HEK293 (cell line): ENCODE measurements at regions not wholly inside any gene's neighbourhood (a gene's known extent, or its start where the extent isn't known, plus 50 kb on each side); places are given as distances from the start of the nearest gene placed in this dataset.

Experiments
- CTCF ChIA-PET: fragments of 350-600 bp; formaldehyde crosslinking; extraction: SDS; loops from one replicate; lab custom pipeline; 2021; ENCODE audit warnings: antibody characterized with exemption; lab: Yijun Ruan, JAX
- POLR2A ChIA-PET: fragments of 300-600 bp; formaldehyde crosslinking; extraction: SDS; loops from one replicate; lab custom pipeline; 2020; ENCODE audit warnings: antibody characterized with exemption, inconsistent platforms; lab: Yijun Ruan, JAX
- H3K27ac ChIP-seq: fragments of 200-500 bp; sonication (Bioruptor generic); 2 replicates; pipeline ENCODE4 v1.5.1; 2014; ENCODE audit warnings: low read depth, low read length, control low read depth, inconsistent platforms; ENCODE audit errors: extremely low read depth
- H3K36me3 ChIP-seq, 2 experiments: fragments of 200-500 bp in 1 of 2; sonication (Bioruptor generic) in 1 of 2; 1 replicate in 1 of 2; 2 replicates in 1 of 2; pipeline ENCODE4 v1.5.1; 2014 to 2017; ENCODE audit warnings: inconsistent platforms in 2 of 2, low read length in 2 of 2; ENCODE audit not compliant: control insufficient read depth in 2 of 2, insufficient read depth in 1 of 2
- H3K4me1 ChIP-seq: fragments of 200-500 bp; sonication (Bioruptor generic); 2 replicates; pipeline ENCODE4 v1.5.1; 2014; ENCODE audit warnings: mild to moderate bottlenecking, low read length, inconsistent platforms; ENCODE audit not compliant: control insufficient read depth, insufficient read depth
- H3K4me3 ChIP-seq: 2 replicates; pipeline ENCODE4 v1.5.1; 2011; ENCODE audit warnings: low read depth, mild to moderate bottlenecking, control low read depth, low read length, moderate library complexity
- H3K9me3 ChIP-seq: fragments of 200-500 bp; sonication (Bioruptor generic); 2 replicates; pipeline ENCODE4 v1.5.1; 2014; ENCODE audit warnings: low read depth, low read length, inconsistent platforms; ENCODE audit not compliant: control insufficient read depth, insufficient read depth
- FEZF1 ChIP-seq: fragments of 450-650 bp; formaldehyde crosslinking; IDR thresholded peaks from 2 replicates; pipeline ENCODE4 v1.5.1; 2016; ENCODE audit warnings: missing biosample characterization, missing genetic modification characterization
- HOXC10 ChIP-seq: sonication (generic); formaldehyde crosslinking; IDR thresholded peaks from 2 replicates; pipeline ENCODE4 v1.8.1; 2023; ENCODE audit warnings: mild to moderate bottlenecking, missing genetic modification reagents
- KLF7 ChIP-seq: fragments of 450-650 bp; formaldehyde crosslinking; IDR thresholded peaks from 2 replicates; pipeline ENCODE4 v1.5.1; 2016; ENCODE audit warnings: missing biosample characterization, missing genetic modification characterization, borderline replicate concordance
- ZBTB7A ChIP-seq: fragments of 450-650 bp; formaldehyde crosslinking; IDR thresholded peaks from 2 replicates; pipeline ENCODE4 v1.5.1; 2016; ENCODE audit warnings: low read depth, missing biosample characterization, missing genetic modification characterization
- ZNF274 ChIP-seq, 2 experiments: fragments of 200-500 bp in 1 of 2; fragments of 450-650 bp in 1 of 2; sonication (Bioruptor generic) in 1 of 2; formaldehyde crosslinking in 1 of 2; IDR thresholded peaks; 2 replicates each; pipeline versions ENCODE4 v1.5.1 to v1.6.1; 2014 to 2016; ENCODE audit warnings: borderline replicate concordance in 1 of 2, inconsistent platforms in 1 of 2, low read length in 1 of 2, missing biosample characterization in 1 of 2, missing genetic modification characterization in 1 of 2
- ZNF292 ChIP-seq: fragments of 450-650 bp; formaldehyde crosslinking; IDR thresholded peaks from 2 replicates; pipeline ENCODE4 v1.5.1; 2016; ENCODE audit warnings: low read depth, missing biosample characterization, missing genetic modification characterization, borderline replicate concordance
- ZNF521 ChIP-seq: fragments of 450-650 bp; formaldehyde crosslinking; IDR thresholded peaks from 2 replicates; pipeline ENCODE4 v1.5.1; 2017; ENCODE audit warnings: missing biosample characterization, mild to moderate bottlenecking, missing genetic modification characterization
- ZNF596 ChIP-seq: fragments of 450-650 bp; IDR thresholded peaks from 2 replicates; pipeline ENCODE4 v1.5.0; 2018; ENCODE audit warnings: missing biosample characterization, mild to moderate bottlenecking, missing genetic modification characterization, moderate library complexity
- ZNF623 ChIP-seq: fragments of 450-650 bp; formaldehyde crosslinking; IDR thresholded peaks from 2 replicates; pipeline ENCODE4 v1.5.1; 2016; ENCODE audit warnings: missing biosample characterization, missing genetic modification characterization
- ZNF701 ChIP-seq: fragments of 450-650 bp; formaldehyde crosslinking; IDR thresholded peaks from 2 replicates; pipeline ENCODE4 v1.5.1; 2016; ENCODE audit warnings: missing biosample characterization, missing genetic modification characterization
- ZSCAN23 ChIP-seq: fragments of 450-650 bp; formaldehyde crosslinking; IDR thresholded peaks from 2 replicates; pipeline ENCODE4 v1.5.1; 2016; ENCODE audit warnings: missing biosample characterization, missing genetic modification characterization
- TF ChIP-seq, protein P1 (sequence below): fragments of 450-650 bp; formaldehyde crosslinking; conservative IDR thresholded peaks from 2 replicates; pipeline ENCODE4 v1.5.1; 2016; ENCODE audit warnings: low read depth, missing biosample characterization, missing genetic modification characterization
- TF ChIP-seq, protein P2 (sequence below): fragments of 450-650 bp; formaldehyde crosslinking; IDR thresholded peaks from 2 replicates; pipeline ENCODE4 v1.5.1; 2016; ENCODE audit warnings: missing biosample characterization, missing genetic modification characterization
- TF ChIP-seq, protein P3 (sequence below): fragments of 450-650 bp; formaldehyde crosslinking; IDR thresholded peaks from 2 replicates; pipeline ENCODE4 v1.5.1; 2017; ENCODE audit warnings: missing biosample characterization, missing genetic modification characterization
- TF ChIP-seq, protein P4 (sequence below): fragments of 450-650 bp; formaldehyde crosslinking; IDR thresholded peaks from 2 replicates; pipeline ENCODE4 v1.5.1; 2016; ENCODE audit warnings: missing biosample characterization, missing genetic modification characterization
- TF ChIP-seq, protein P5 (sequence below): fragments of 450-650 bp; formaldehyde crosslinking; IDR thresholded peaks from 2 replicates; pipeline ENCODE4 v1.5.1; 2016; ENCODE audit warnings: missing biosample characterization, missing genetic modification characterization

DNA sequence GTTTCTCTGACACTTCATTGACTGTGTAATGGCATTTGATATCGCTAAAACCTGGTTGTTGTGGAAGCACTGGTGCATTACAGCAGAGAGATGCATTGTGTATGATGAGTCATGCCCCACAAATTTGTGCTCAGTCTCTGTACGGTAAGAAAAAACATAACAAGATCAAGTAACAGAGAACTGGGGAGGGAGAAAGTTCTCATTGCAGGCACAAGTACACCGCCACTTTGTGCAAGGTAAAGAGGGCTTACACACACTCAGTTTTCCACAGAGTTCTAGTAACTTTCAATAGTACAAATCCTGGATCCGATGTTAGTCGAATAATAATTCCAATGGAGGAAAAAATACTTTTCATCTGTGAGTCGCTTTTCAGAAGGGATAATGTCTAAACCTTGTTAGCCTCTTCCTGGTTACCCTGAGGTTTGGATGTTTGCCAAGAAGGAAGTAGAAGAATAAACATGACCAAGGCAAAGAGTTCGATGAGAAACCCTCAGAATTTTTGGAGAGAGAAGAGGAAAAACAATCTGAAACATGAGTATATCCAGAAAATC, 512.5 kb upstream of the SLIT2 start (continued):
- TF ChIP-seq, protein P1, sequence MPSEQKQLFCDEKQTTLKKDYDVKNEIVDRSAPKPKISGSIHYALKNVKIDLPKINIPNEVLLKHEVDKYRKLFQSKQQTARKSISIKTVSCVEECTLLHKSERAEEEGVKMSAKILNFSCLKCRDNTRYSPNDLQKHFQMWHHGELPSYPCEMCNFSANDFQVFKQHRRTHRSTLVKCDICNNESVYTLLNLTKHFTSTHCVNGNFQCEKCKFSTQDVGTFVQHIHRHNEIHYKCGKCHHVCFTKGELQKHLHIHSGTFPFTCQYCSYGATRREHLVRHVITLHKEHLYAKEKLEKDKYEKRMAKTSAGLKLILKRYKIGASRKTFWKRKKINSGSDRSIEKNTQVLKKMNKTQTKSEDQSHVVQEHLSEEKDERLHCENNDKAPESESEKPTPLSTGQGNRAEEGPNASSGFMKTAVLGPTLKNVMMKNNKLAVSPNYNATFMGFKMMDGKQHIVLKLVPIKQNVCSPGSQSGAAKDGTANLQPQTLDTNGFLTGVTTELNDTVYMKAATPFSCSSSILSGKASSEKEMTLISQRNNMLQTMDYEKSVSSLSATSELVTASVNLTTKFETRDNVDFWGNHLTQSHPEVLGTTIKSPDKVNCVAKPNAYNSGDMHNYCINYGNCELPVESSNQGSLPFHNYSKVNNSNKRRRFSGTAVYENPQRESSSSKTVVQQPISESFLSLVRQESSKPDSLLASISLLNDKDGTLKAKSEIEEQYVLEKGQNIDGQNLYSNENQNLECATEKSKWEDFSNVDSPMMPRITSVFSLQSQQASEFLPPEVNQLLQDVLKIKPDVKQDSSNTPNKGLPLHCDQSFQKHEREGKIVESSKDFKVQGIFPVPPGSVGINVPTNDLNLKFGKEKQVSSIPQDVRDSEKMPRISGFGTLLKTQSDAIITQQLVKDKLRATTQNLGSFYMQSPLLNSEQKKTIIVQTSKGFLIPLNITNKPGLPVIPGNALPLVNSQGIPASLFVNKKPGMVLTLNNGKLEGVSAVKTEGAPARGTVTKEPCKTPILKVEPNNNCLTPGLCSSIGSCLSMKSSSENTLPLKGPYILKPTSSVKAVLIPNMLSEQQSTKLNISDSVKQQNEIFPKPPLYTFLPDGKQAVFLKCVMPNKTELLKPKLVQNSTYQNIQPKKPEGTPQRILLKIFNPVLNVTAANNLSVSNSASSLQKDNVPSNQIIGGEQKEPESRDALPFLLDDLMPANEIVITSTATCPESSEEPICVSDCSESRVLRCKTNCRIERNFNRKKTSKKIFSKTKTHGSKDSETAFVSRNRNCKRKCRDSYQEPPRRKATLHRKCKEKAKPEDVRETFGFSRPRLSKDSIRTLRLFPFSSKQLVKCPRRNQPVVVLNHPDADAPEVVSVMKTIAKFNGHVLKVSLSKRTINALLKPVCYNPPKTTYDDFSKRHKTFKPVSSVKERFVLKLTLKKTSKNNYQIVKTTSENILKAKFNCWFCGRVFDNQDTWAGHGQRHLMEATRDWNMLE (tag by site-specific recombination): peak; percentile 33; the same call in 1 of the 2 replicates
- TF ChIP-seq ZNF521: no peak
- TF ChIP-seq, protein P2, sequence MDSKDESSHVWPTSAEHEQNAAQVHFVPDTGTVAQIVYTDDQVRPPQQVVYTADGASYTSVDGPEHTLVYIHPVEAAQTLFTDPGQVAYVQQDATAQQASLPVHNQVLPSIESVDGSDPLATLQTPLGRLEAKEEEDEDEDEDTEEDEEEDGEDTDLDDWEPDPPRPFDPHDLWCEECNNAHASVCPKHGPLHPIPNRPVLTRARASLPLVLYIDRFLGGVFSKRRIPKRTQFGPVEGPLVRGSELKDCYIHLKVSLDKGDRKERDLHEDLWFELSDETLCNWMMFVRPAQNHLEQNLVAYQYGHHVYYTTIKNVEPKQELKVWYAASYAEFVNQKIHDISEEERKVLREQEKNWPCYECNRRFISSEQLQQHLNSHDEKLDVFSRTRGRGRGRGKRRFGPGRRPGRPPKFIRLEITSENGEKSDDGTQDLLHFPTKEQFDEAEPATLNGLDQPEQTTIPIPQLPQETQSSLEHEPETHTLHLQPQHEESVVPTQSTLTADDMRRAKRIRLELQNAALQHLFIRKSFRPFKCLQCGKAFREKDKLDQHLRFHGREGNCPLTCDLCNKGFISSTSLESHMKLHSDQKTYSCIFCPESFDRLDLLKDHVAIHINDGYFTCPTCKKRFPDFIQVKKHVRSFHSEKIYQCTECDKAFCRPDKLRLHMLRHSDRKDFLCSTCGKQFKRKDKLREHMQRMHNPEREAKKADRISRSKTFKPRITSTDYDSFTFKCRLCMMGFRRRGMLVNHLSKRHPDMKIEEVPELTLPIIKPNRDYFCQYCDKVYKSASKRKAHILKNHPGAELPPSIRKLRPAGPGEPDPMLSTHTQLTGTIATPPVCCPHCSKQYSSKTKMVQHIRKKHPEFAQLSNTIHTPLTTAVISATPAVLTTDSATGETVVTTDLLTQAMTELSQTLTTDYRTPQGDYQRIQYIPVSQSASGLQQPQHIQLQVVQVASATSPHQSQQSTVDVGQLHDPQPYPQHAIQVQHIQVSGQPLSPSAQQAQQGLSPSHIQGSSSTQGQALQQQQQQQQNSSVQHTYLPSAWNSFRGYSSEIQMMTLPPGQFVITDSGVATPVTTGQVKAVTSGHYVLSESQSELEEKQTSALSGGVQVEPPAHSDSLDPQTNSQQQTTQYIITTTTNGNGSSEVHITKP (tag by site-specific recombination): peak; percentile 58; the same call in 1 of the 2 replicates

DNA sequence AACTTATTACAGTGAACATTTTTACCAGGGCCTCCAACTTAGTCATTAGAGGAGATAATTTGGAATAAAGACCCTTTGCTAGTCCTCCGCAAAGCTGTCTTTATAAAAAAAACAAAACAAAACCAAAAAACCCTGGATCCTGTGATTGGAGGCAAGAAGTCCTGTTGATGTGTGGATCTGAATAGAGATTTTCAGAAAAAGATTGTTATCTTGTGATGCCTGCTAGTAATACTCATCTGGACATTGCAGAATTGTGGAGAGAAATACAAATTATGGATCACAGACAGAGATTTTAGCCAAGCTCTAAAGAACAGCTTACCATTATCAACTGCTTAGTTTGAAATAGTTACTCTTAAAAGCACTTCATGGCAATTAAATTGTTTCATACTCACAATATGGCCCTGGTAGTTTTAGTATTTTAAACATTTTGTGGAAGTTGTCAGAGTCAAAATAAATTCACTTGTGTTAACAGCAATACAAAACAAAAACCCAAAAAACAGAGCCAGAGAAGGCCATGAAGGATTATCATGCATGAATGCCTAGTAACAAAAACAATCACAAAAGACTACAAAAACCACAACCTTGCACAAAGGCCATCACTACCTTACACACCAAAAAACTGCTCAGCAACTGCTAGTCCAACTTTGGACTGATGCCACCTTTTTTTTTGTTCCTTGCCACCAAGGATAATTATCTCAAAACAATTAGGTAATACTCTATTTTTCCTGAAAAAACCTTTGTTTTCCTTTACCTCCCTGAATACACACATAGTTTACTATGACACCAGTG, 514.5 kb upstream of the SLIT2 start:
- H3K4me1 ChIP-seq: peaks cover 10% of the 10 kb centered on the region
- CTCF ChIA-PET: no interaction called here
- H3K27ac ChIP-seq: no peak overlapping the region
- no peaks in the 10 kb centered on the region for H3K36me3 ChIP-seq
- no peaks in the 10 kb centered on the region for H3K9me3 ChIP-seq
- TF ChIP-seq FEZF1 (tag by site-specific recombination): peak; percentile 66
- TF ChIP-seq KLF7 (tag by site-specific recombination): no peak
- no peak for TF ChIP-seq ZNF274 (IDR thresholded peaks at IDR 0.05; ENCODE audit: low read length)
- TF ChIP-seq ZNF274 (tag by site-specific recombination; IDR thresholded peaks at IDR 0.05; ENCODE audit: borderline replicate concordance): no peak
- TF ChIP-seq, protein P3, sequence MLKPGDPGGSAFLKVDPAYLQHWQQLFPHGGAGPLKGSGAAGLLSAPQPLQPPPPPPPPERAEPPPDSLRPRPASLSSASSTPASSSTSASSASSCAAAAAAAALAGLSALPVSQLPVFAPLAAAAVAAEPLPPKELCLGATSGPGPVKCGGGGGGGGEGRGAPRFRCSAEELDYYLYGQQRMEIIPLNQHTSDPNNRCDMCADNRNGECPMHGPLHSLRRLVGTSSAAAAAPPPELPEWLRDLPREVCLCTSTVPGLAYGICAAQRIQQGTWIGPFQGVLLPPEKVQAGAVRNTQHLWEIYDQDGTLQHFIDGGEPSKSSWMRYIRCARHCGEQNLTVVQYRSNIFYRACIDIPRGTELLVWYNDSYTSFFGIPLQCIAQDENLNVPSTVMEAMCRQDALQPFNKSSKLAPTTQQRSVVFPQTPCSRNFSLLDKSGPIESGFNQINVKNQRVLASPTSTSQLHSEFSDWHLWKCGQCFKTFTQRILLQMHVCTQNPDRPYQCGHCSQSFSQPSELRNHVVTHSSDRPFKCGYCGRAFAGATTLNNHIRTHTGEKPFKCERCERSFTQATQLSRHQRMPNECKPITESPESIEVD (tag by site-specific recombination): peak; percentile 54; the same call in 1 of the 2 replicates
- TF ChIP-seq, all 188 proteins: peak for 2
- POLR2A ChIA-PET: no interaction called here
- H3K4me3 ChIP-seq: no peak overlapping the region

DNA sequence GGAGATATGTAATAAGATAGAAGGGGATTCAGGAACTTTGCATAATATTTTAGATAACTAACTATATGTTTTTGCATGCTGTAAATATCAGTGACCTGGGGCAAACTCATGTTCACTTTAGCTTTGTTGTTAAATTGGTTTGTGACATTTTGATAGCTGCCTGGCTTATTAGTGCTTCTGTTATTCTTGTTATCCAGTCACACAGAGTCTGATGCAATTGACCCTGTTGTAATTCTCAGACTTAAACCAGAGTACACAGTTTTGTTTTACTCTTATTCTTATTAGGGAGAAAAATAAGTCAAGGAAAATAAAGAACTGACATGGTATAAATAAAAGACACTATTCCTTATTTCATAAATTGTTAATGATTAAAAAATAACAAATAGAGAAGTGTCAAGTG, 516.7 kb upstream of the SLIT2 start:
- no peak overlapping the region for H3K4me3 ChIP-seq
- POLR2A ChIA-PET: no interaction called here
- TF ChIP-seq ZNF596 (tag by site-specific recombination) (no peak), ZNF292 (no peak), KLF7 (tag by site-specific recombination) (no peak), ZSCAN23 (no peak), ZNF623 (tag by site-specific recombination) (no peak), ZNF701 (tag by site-specific recombination) (no peak), HOXC10 (CRISPR knock-in tag) (no peak), ZBTB7A (tag by site-specific recombination) (no peak)
- TF ChIP-seq, protein P4, sequence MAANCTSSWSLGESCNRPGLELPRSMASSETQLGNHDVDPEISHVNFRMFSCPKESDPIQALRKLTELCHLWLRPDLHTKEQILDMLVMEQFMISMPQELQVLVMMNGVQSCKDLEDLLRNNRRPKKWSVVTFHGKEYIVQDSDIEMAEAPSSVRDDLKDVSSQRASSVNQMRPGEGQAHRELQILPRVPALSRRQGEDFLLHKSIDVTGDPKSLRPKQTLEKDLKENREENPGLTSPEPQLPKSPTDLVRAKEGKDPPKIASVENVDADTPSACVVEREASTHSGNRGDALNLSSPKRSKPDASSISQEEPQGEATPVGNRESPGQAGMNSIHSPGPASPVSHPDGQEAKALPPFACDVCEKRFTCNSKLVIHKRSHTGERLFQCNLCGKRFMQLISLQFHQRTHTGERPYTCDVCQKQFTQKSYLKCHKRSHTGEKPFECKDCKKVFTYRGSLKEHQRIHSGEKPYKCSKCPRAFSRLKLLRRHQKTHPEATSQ (tag by site-specific recombination): no peak
- TF ChIP-seq, protein P5, sequence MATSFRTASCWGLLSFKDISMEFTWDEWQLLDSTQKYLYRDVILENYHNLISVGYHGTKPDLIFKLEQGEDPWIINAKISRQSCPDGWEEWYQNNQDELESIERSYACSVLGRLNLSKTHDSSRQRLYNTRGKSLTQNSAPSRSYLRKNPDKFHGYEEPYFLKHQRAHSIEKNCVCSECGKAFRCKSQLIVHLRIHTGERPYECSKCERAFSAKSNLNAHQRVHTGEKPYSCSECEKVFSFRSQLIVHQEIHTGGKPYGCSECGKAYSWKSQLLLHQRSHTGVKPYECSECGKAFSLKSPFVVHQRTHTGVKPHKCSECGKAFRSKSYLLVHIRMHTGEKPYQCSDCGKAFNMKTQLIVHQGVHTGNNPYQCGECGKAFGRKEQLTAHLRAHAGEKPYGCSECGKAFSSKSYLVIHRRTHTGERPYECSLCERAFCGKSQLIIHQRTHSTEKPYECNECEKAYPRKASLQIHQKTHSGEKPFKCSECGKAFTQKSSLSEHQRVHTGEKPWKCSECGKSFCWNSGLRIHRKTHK (tag by site-specific recombination): no peak
- H3K9me3 ChIP-seq: no peaks in the 10 kb centered on the region
- peaks cover 10% of the 10 kb centered on the region for H3K4me1 ChIP-seq
- CTCF ChIA-PET: no interaction called here
- H3K36me3 ChIP-seq: no peaks in the 10 kb centered on the region
- H3K27ac ChIP-seq: no peak overlapping the region
